ENCODE measurements at regions not wholly inside any gene's neighbourhood (a gene's known extent, or its start where the extent isn't known, plus 50 kb on each side); places are given as distances from the start of the nearest gene placed in this dataset.

DNA sequence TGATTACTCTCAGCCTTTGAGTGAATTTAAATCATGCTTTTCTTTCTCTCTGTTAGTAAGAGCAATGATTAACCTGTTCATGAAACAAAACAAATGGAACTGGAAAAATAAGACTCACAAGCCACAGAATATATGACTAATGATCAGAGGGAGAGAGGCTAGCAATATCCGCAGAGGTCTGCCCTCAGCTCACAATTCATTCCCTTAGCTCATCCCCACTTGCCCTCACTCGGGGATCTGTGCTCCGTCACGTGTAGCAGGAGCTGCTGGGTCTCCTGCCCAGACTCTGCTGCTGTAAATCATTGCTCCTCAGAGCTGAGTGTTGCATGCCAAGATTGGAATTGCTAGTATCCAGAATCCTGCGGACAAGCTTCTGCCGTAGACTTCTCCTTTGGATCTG lies 53.1 kb upstream of the GNG2 start:
- BruUV-seq (replicated peaks): no TSS peak
- no peak for DNase-seq

More for the DNA sequence above, 53.1 kb upstream of the GNG2 start:
- Mint-ChIP-seq H3K27ac (ENCODE audit: unreplicated experiment) (no peak overlapping the region), H3K4me3 (ENCODE audit: low read depth, unreplicated experiment) (no peak overlapping the region), H3K27me3 (ENCODE audit: unreplicated experiment) (peaks cover 43% of the 10 kb centered on the region), H3K9me3 (ENCODE audit: low read depth, unreplicated experiment) (no peaks in the 10 kb centered on the region), H3K36me3 (ENCODE audit: insufficient read depth, unreplicated experiment) (no peaks in the 10 kb centered on the region), H3K4me1 (ENCODE audit: low read depth, unreplicated experiment) (no peaks in the 10 kb centered on the region)
- CTCF ChIA-PET: interaction anchor here (1.4 kb wide), 1 partner anchor 28 kb away, joined by 3 read pairs; no protein-coding TSS in a partner anchor
- intact Hi-C loops (cut with micrococcal nuclease; ENCODE audit: unreplicated experiment): no loop called here
- TF ChIP-seq, protein P1, sequence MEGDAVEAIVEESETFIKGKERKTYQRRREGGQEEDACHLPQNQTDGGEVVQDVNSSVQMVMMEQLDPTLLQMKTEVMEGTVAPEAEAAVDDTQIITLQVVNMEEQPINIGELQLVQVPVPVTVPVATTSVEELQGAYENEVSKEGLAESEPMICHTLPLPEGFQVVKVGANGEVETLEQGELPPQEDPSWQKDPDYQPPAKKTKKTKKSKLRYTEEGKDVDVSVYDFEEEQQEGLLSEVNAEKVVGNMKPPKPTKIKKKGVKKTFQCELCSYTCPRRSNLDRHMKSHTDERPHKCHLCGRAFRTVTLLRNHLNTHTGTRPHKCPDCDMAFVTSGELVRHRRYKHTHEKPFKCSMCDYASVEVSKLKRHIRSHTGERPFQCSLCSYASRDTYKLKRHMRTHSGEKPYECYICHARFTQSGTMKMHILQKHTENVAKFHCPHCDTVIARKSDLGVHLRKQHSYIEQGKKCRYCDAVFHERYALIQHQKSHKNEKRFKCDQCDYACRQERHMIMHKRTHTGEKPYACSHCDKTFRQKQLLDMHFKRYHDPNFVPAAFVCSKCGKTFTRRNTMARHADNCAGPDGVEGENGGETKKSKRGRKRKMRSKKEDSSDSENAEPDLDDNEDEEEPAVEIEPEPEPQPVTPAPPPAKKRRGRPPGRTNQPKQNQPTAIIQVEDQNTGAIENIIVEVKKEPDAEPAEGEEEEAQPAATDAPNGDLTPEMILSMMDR (IDR thresholded peaks at IDR 0.05; ENCODE audit: unreplicated experiment): no peak
